SK-N-SH (cell line): ENCODE measurements at regions not wholly inside any gene's neighbourhood (a gene's known extent, or its start where the extent isn't known, plus 50 kb on each side); places are given as distances from the start of the nearest gene placed in this dataset.

Experiments
- CTCF ChIA-PET: fragments of 300-600, 350-600 bp; formaldehyde crosslinking; extraction: SDS; loops from one replicate; lab custom pipeline; 2021; lab: Yijun Ruan, JAX
- POLR2A ChIA-PET: fragments of 350-600 bp; sonication (Branson Sonifier 250); formaldehyde crosslinking; extraction: SDS; loops from one replicate; lab custom pipeline; 2020; ENCODE audit warnings: antibody characterized with exemption, inconsistent platforms; lab: Yijun Ruan, JAX
- DNase-seq: peaks from one replicate; pipeline ENCODE4 v3.0.0; 2012
- H2AFZ ChIP-seq: fragments of 200-600 bp; sonication (generic); 2 replicates; pipeline ENCODE4 v1.8.1; 2016; ENCODE audit warnings: antibody characterized with exemption, mild to moderate bottlenecking, low read depth
- H3F3A ChIP-seq: fragments of 200-600 bp; sonication (generic); replicated peaks from 2 replicates; pipeline ENCODE3; 2016; ENCODE audit warnings: antibody characterized with exemption, mild to moderate bottlenecking; ENCODE audit not compliant: insufficient read depth
- H3K27ac ChIP-seq, 2 experiments: fragments of 200-500 bp in 1 of 2; fragments of 200-600 bp in 1 of 2; sonication (Bioruptor generic) in 1 of 2; sonication (generic), shearing (Covaris generic) in 1 of 2; 2 replicates each; pipeline versions ENCODE4 v1.5.1 to v1.6.1; 2014 to 2016; ENCODE audit warnings: low read depth in 2 of 2, inconsistent platforms in 1 of 2, low read length in 1 of 2, mild to moderate bottlenecking in 1 of 2, mixed read lengths in 1 of 2
- H3K27me3 ChIP-seq: fragments of 200-600 bp; sonication (generic), shearing (Covaris generic); 2 replicates; pipeline ENCODE4 v1.6.1; 2016; ENCODE audit warnings: mixed run types; ENCODE audit not compliant: insufficient read depth
- H3K36me3 ChIP-seq, 2 experiments: fragments of 200-500 bp in 1 of 2; fragments of 200-600 bp in 1 of 2; sonication (Bioruptor generic) in 1 of 2; sonication (generic) in 1 of 2; replicated peaks in 1 of 2; 2 replicates each; pipeline versions ENCODE3 to v1.5.1; 2014 to 2016; ENCODE audit warnings: low read length in 1 of 2, mild to moderate bottlenecking in 1 of 2; ENCODE audit not compliant: insufficient read depth in 2 of 2, control insufficient read depth in 1 of 2
- H3K4me1 ChIP-seq, 2 experiments: fragments of 200-500 bp in 1 of 2; fragments of 200-600 bp in 1 of 2; sonication (Bioruptor generic) in 1 of 2; sonication (generic), shearing (Covaris generic) in 1 of 2; 2 replicates each; pipeline versions ENCODE4 v1.5.1 to v1.6.1; 2014 to 2016; ENCODE audit warnings: low read depth in 1 of 2, low read length in 1 of 2, mixed run types in 1 of 2; ENCODE audit not compliant: insufficient read depth in 2 of 2, control insufficient read depth in 1 of 2
- H3K4me2 ChIP-seq: fragments of 200-600 bp; sonication (generic), shearing (Covaris generic); 2 replicates; pipeline ENCODE4 v1.6.1; 2017; ENCODE audit warnings: mixed run types
- H3K4me3 ChIP-seq, 2 experiments: fragments of 200-500 bp in 1 of 2; fragments of 200-600 bp in 1 of 2; sonication (Bioruptor generic) in 1 of 2; sonication (generic), shearing (Covaris generic) in 1 of 2; 2 replicates each; pipeline versions ENCODE4 v1.5.1 to v1.8.1; 2014 to 2016; ENCODE audit warnings: low read depth in 2 of 2, inconsistent platforms in 1 of 2, low read length in 1 of 2, mild to moderate bottlenecking in 1 of 2, mixed read lengths in 1 of 2, moderate library complexity in 1 of 2
- H3K79me2 ChIP-seq: fragments of 200-600 bp; sonication (generic); 2 replicates; pipeline ENCODE4 v1.8.1; 2017; ENCODE audit warnings: mild to moderate bottlenecking; ENCODE audit not compliant: insufficient read depth
- H3K9ac ChIP-seq: fragments of 200-600 bp; sonication (generic); 2 replicates; pipeline ENCODE4 v1.6.1; 2017; ENCODE audit warnings: mixed run types
- H3K9me2 ChIP-seq: fragments of 200-600 bp; sonication (generic); 2 replicates; pipeline ENCODE4 v1.6.1; 2017; ENCODE audit warnings: mixed run types
- H3K9me3 ChIP-seq: fragments of 200-600 bp; sonication (generic); 2 replicates; pipeline ENCODE4 v1.6.1; 2017; ENCODE audit warnings: mixed run types, mild to moderate bottlenecking, moderate library complexity
- H4K20me1 ChIP-seq: fragments of 200-600 bp; sonication (generic); 2 replicates; pipeline ENCODE4 v1.6.1; 2017; ENCODE audit warnings: mild to moderate bottlenecking, mixed run types; ENCODE audit not compliant: insufficient read depth
- CTCF ChIP-seq: fragments of 200-600 bp; sonication (generic); IDR thresholded peaks from 2 replicates; pipeline ENCODE4 v1.6.1; 2017; ENCODE audit warnings: antibody characterized with exemption, mild to moderate bottlenecking, moderate library complexity
- ELF1 ChIP-seq: IDR thresholded peaks from 2 replicates; pipeline ENCODE4 v1.4.0; 2012
- FOXM1 ChIP-seq: IDR thresholded peaks from 2 replicates; pipeline ENCODE4 v1.4.0; 2012; ENCODE audit warnings: low read depth, mild to moderate bottlenecking
- MEF2A ChIP-seq: IDR thresholded peaks from 2 replicates; pipeline ENCODE4 v1.4.0; 2012; ENCODE audit warnings: low read depth, borderline replicate concordance
- MXI1 ChIP-seq: IDR thresholded peaks from 2 replicates; pipeline ENCODE4 v1.6.1; 2012; ENCODE audit warnings: mild to moderate bottlenecking, low read depth, low read length, improper control_type of control experiment
- NFIC ChIP-seq: IDR thresholded peaks from 2 replicates; pipeline ENCODE4 v1.4.0; 2012; ENCODE audit warnings: borderline replicate concordance
- POLR2AphosphoS5 ChIP-seq: IDR thresholded peaks from 2 replicates; pipeline ENCODE4 v1.6.1; 2012; ENCODE audit warnings: low read depth, low read length
- RAD21 ChIP-seq: IDR thresholded peaks from 2 replicates; pipeline ENCODE4 v1.6.1; 2012; ENCODE audit warnings: mild to moderate bottlenecking, low read length
- RCOR1 ChIP-seq: fragments of 150-350 bp; IDR thresholded peaks from 2 replicates; pipeline ENCODE4 v1.6.1; 2017; ENCODE audit warnings: antibody characterized with exemption, low read length
- REST ChIP-seq: IDR thresholded peaks from 2 replicates; pipeline ENCODE4 v1.6.1; 2012; ENCODE audit warnings: mild to moderate bottlenecking, low read depth, low read length, moderate library complexity
- RFX5 ChIP-seq: IDR thresholded peaks from 2 replicates; pipeline ENCODE4 v1.6.1; 2012; ENCODE audit warnings: mild to moderate bottlenecking, improper control_type of control experiment, low read length
- TAF1 ChIP-seq: IDR thresholded peaks from 2 replicates; pipeline ENCODE4 v1.6.1; 2012; ENCODE audit warnings: low read depth, mild to moderate bottlenecking, low read length, moderate library complexity, borderline replicate concordance
- USF2 ChIP-seq: fragments of 150-350 bp; IDR thresholded peaks from 2 replicates; pipeline ENCODE4 v1.6.1; 2017; ENCODE audit warnings: antibody characterized with exemption, low read length, low read depth, borderline replicate concordance
- ZBTB33 ChIP-seq: IDR thresholded peaks from 2 replicates; pipeline ENCODE4 v1.4.0; 2012; ENCODE audit warnings: low read depth, borderline replicate concordance
- WGBS: methylation state at CpG from one replicate; pipeline ENCODE4 v1.1.6; 2017; ENCODE audit warnings: low lambda C conversion rate; 5-methylcytosine and 5-hydroxymethylcytosine counted together

GRCh38 chr5:4717446-4717845, 422.7 kb upstream of the ADAMTS16 start:
- Histone ChIP-seq H3K79me2 (no peaks in the 10 kb centered on the region), H3K27me3 (no peaks in the 10 kb centered on the region), H3K4me2 (no peak overlapping the region), H3K4me3 (no peak overlapping the region), H3F3A (no peaks in the 10 kb centered on the region), H3K4me1 (no peaks in the 10 kb centered on the region), H3K9ac (no peak overlapping the region), H3K9me2 (no peaks in the 10 kb centered on the region), H3K27ac (no peak overlapping the region), H2AFZ (no peak overlapping the region), H3K36me3 (no peaks in the 10 kb centered on the region), H4K20me1 (no peaks in the 10 kb centered on the region), H3K9me3 (no peaks in the 10 kb centered on the region)
- DNase-seq, result no peak
- ChIA-PET CTCF (no interaction called here), POLR2A (no interaction called here)
- WGBS, result 0% methylated on average over 1 of the region's 1 CpG
- TF ChIP-seq RAD21, result no peak
- TF ChIP-seq ELF1, result no peak
- no peak for TF ChIP-seq REST
- no peak for TF ChIP-seq POLR2AphosphoS5

GRCh38 chr5:4720831-4721230, 419.3 kb upstream of the ADAMTS16 start:
- H3K4me1 ChIP-seq, result no peaks in the 10 kb centered on the region
- 1% methylated on average over 6 of the region's 6 CpGs for WGBS
- H3K9ac ChIP-seq, result no peak overlapping the region
- CTCF ChIA-PET, result no interaction called here
- POLR2A ChIA-PET, result no interaction called here
- H3K36me3 ChIP-seq, result no peaks in the 10 kb centered on the region
- H3K4me2 ChIP-seq, result no peak overlapping the region
- H3K27ac ChIP-seq, result no peak overlapping the region
- H4K20me1 ChIP-seq, result no peaks in the 10 kb centered on the region
- no peaks in the 10 kb centered on the region for H3K9me2 ChIP-seq
- DNase-seq, result no peak
- H3K9me3 ChIP-seq, result no peaks in the 10 kb centered on the region
- H2AFZ ChIP-seq, result no peak overlapping the region; the same call in 1 of the 2 replicates
- H3K27me3 ChIP-seq, result no peaks in the 10 kb centered on the region
- H3K4me3 ChIP-seq, result no peak overlapping the region
- H3F3A ChIP-seq, result no peaks in the 10 kb centered on the region
- TF ChIP-seq NFIC (no peak), TAF1 (no peak), RFX5 (no peak), CTCF (no peak), MXI1 (no peak), POLR2AphosphoS5 (no peak), MEF2A (no peak), ZBTB33 (no peak), RCOR1 (no peak), USF2 (no peak), FOXM1 (no peak)
- TF ChIP-seq, all 33 proteins: peak for 0
- H3K79me2 ChIP-seq, result no peaks in the 10 kb centered on the region
